PC-3 (cell line): ENCODE measurements at regions not wholly inside any gene's neighbourhood (a gene's known extent, or its start where the extent isn't known, plus 50 kb on each side); places are given as distances from the start of the nearest gene placed in this dataset.

Experiments used
- ATAC-seq: fragments of 200-7000 bp; cut with Tn5 transposase; 2 replicates; pipeline ENCODE4 v1.9.1; 2020; ENCODE audit warnings: mild to moderate bottlenecking, moderate library complexity
- BruUV-seq: library from RNA; stranded (reverse); fragments of 400-500 nt; replicated peaks from 2 replicates; lab custom pipeline; 2021; lab: Mats Ljungman, UMichigan
- CTCF ChIA-PET: fragments of 300-600 bp; sonication (Branson Sonifier 250); formaldehyde crosslinking; loops from one replicate; lab custom pipeline; 2022; ENCODE audit warnings: antibody characterized with exemption; lab: Charles Lee
- POLR2A ChIA-PET: fragments of 300-600 bp; sonication (Branson Sonifier 250); formaldehyde crosslinking; loops from one replicate; lab custom pipeline; 2022; ENCODE audit warnings: antibody characterized with exemption; ENCODE audit not compliant: unreplicated experiment; lab: Charles Lee
- DNase-seq: peaks from one replicate; pipeline ENCODE4 v3.0.0-alpha.2; 2015
- H2AFZ ChIP-seq: fragments of 300-600 bp; sonication (generic); 2 replicates; pipeline ENCODE4 v1.6.0; 2016; ENCODE audit warnings: antibody characterized with exemption, low read length
- H3F3A ChIP-seq: fragments of 300-600 bp; sonication (generic); one replicate; pipeline ENCODE4 v1.6.0; 2017; ENCODE audit warnings: antibody characterized with exemption, low read length, control low read depth, mild to moderate bottlenecking; ENCODE audit not compliant: unreplicated experiment
- H3K27ac ChIP-seq: fragments of 300-600 bp; sonication (generic); 2 replicates; pipeline ENCODE4 v1.5.1; 2016; ENCODE audit warnings: mild to moderate bottlenecking, low read length
- H3K27me3 ChIP-seq: fragments of 300-600 bp; sonication (generic); 2 replicates; pipeline ENCODE4 v1.6.1; 2016; ENCODE audit warnings: low read length, mixed read lengths
- H3K36me3 ChIP-seq: fragments of 300-600 bp; sonication (generic); 2 replicates; pipeline ENCODE4 v1.6.1; 2016; ENCODE audit warnings: low read depth, mixed run types, low read length, mixed read lengths
- H3K4me1 ChIP-seq: fragments of 300-600 bp; sonication (generic); 2 replicates; pipeline ENCODE4 v1.5.1; 2016; ENCODE audit warnings: low read length; ENCODE audit not compliant: insufficient read depth
- H3K4me2 ChIP-seq: fragments of 300-600 bp; sonication (generic); 2 replicates; pipeline ENCODE4 v1.6.0; 2016; ENCODE audit warnings: low read length
- H3K4me3 ChIP-seq: fragments of 300-600 bp; sonication (generic); 2 replicates; pipeline ENCODE4 v1.5.1; 2016; ENCODE audit warnings: mild to moderate bottlenecking, low read length, mixed read lengths
- H3K79me2 ChIP-seq: fragments of 300-600 bp; sonication (generic); 2 replicates; pipeline ENCODE4 v1.6.1; 2017; ENCODE audit warnings: low read length, mixed read lengths
- H3K9ac ChIP-seq: fragments of 300-600 bp; sonication (generic); 2 replicates; pipeline ENCODE4 v1.6.0; 2016; ENCODE audit warnings: mild to moderate bottlenecking, low read length
- H3K9me2 ChIP-seq: fragments of 300-600 bp; sonication (generic); replicated peaks from 2 replicates; pipeline ENCODE4 v1.6.1; 2016; ENCODE audit warnings: mixed run types, low read length, mixed read lengths
- H3K9me3 ChIP-seq: fragments of 300-600 bp; sonication (generic); 2 replicates; pipeline ENCODE4 v1.6.1; 2016; ENCODE audit warnings: low read length, mixed read lengths
- H4K20me1 ChIP-seq: fragments of 300-600 bp; sonication (generic); 2 replicates; pipeline ENCODE4 v1.6.1; 2016; ENCODE audit warnings: low read length, mixed read lengths
- CTCF ChIP-seq: fragments of 300-600 bp; sonication (generic); conservative IDR thresholded peaks from 2 replicates; pipeline ENCODE4 v1.5.1; 2017; ENCODE audit warnings: antibody characterized with exemption, low read depth, mild to moderate bottlenecking, low read length
- EZH2 ChIP-seq: fragments of 300-600 bp; sonication (generic); IDR thresholded peaks from one replicate; pipeline ENCODE4 v1.6.1; 2017; ENCODE audit warnings: antibody characterized with exemption, mild to moderate bottlenecking, low read length; ENCODE audit not compliant: unreplicated experiment
- EZH2phosphoT487 ChIP-seq: fragments of 300-600 bp; sonication (generic); IDR thresholded peaks from 2 replicates; pipeline ENCODE4 v1.6.1; 2018; ENCODE audit warnings: mild to moderate bottlenecking, antibody characterized with exemption, low read length, borderline replicate concordance
- intact Hi-C: fragments of 100-400 bp; cut with micrococcal nuclease; formaldehyde crosslinking; loops from 2 replicates; pipeline ENCODE4 v1.9.0; 2023

DNA sequence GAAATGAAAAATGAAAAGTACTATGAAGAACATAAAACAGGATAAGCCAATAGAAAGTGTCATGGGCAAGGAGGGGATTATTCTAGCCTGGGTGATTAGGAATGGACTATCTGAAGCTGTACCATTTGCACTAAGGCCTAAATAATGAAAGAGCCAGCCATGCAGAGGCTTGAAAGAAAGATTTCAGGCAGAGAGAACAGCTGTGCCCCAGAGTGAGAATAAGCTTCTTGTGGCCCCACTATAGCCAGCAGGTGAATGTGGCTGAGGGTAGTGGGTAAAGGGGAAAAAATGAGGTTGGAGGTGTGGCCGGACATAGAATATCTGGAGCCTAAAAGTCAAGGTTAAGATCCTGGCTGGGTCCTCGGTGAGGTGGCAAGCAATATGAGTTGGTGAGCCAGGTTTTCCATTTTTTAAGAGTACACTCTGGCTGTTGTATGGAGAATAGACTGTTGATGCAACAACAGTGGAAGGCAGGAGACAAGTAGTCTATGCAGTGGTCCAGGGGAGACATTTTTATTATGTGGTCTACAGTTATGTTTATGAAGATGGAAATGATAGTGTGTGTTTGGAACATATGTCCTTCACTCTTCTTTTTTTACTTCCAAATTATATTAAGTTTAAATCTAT is 135.2 kb upstream of the SETBP1 start:
- Histone ChIP-seq H3K36me3 (no peaks in the 10 kb centered on the region), H3K4me1 (peaks cover 3% of the 10 kb centered on the region; the same call in 1 of the 2 replicates), H3K9me3 (no peaks in the 10 kb centered on the region), H3K9me2 (no peaks in the 10 kb centered on the region), H3K9ac (no peak overlapping the region), H3F3A (no peaks in the 10 kb centered on the region), H3K27me3 (no peaks in the 10 kb centered on the region), H3K4me2 (no peak overlapping the region), H3K4me3 (no peak overlapping the region), H2AFZ (no peak overlapping the region), H4K20me1 (no peaks in the 10 kb centered on the region), H3K79me2 (no peaks in the 10 kb centered on the region), H3K27ac (no peak overlapping the region)
- POLR2A ChIA-PET = no interaction called here
- no TSS peak for BruUV-seq
- CTCF ChIA-PET = no interaction called here
- TF ChIP-seq CTCF (no peak), EZH2 (no peak), EZH2phosphoT487 (no peak)
- ATAC-seq = no peak
- no peak for DNase-seq
- intact Hi-C loops = no loop called here

DNA sequence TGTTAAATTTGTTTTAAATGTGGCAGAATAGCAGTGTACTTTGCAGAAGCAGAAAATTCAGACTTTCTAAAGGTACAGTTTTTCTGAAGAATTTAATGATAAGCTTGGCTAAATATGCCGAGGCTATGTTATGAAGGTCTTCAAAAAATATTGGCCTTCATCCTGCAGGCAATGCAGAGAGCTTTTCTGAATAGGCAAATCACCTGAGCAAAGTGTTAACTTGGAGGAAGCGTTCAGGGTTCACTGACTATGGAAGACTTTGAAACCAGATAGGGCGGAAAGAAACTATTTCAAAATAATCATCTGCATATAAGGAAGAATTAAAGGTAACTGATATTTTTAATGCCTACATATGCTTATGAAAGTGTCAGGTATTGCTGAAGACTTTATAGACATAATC is 133.7 kb upstream of the SETBP1 start:
- no peaks in the 10 kb centered on the region for H3K27me3 ChIP-seq
- H3K4me3 ChIP-seq = no peak overlapping the region
- POLR2A ChIA-PET = no interaction called here
- H3K9me3 ChIP-seq = no peaks in the 10 kb centered on the region
- no peaks in the 10 kb centered on the region for H3K36me3 ChIP-seq
- no peaks in the 10 kb centered on the region for H3F3A ChIP-seq
- H3K79me2 ChIP-seq = no peaks in the 10 kb centered on the region
- TF ChIP-seq EZH2phosphoT487 = no peak
- no peak for TF ChIP-seq CTCF
- TF ChIP-seq EZH2 = no peak
- no peak overlapping the region for H3K9ac ChIP-seq
- H3K27ac ChIP-seq = no peak overlapping the region
- no peaks in the 10 kb centered on the region for H4K20me1 ChIP-seq
- DNase-seq (no peak), ATAC-seq (no peak)
- H3K4me1 ChIP-seq = peaks cover 2% of the 10 kb centered on the region; the same call in 1 of the 2 replicates
- H2AFZ ChIP-seq = no peak overlapping the region
- intact Hi-C loops = no loop called here
- BruUV-seq = no TSS peak
- no peak overlapping the region for H3K4me2 ChIP-seq
- H3K9me2 ChIP-seq = no peaks in the 10 kb centered on the region
- CTCF ChIA-PET = no interaction called here
